Keratinocyte (primary cell): ENCODE measurements at regions not wholly inside any gene's neighbourhood (a gene's known extent, or its start where the extent isn't known, plus 50 kb on each side); places are given as distances from the start of the nearest gene placed in this dataset.

Experiments used
- DNase-seq: peaks from one replicate; pipeline ENCODE4 v3.0.0-alpha.2; 2011; ENCODE audit warnings: low read depth, missing footprints, low spot score
- FAIRE-seq: peaks from 2 replicates; lab custom pipeline; 2011; peaks lifted over from hg19 to GRCh38; lab: Jason Lieb, UNC
- H2AFZ ChIP-seq: 2 replicates; pipeline ENCODE4 v1.6.0; 2012; ENCODE audit warnings: low read length, control low read depth, inconsistent platforms; ENCODE audit not compliant: control insufficient read depth
- H3K27ac ChIP-seq: 2 replicates; pipeline ENCODE4 v1.5.1; 2011; ENCODE audit warnings: low read length; ENCODE audit not compliant: control insufficient read depth, insufficient read depth
- H3K27me3 ChIP-seq: 3 replicates; pipeline ENCODE4 v1.6.0; 2011; ENCODE audit warnings: low read length; ENCODE audit not compliant: control insufficient read depth, insufficient read depth; ENCODE audit errors: extremely low read depth
- H3K36me3 ChIP-seq, 2 experiments: 2 replicates in 1 of 2; 3 replicates in 1 of 2; pipeline ENCODE4 v1.5.1; 2011; ENCODE audit warnings: low read length in 2 of 2, mild to moderate bottlenecking in 1 of 2; ENCODE audit not compliant: control insufficient read depth in 2 of 2, insufficient read depth in 2 of 2; ENCODE audit errors: extremely low read depth in 1 of 2
- H3K4me1 ChIP-seq: 3 replicates; pipeline ENCODE4 v1.5.1; 2011; ENCODE audit warnings: low read length; ENCODE audit not compliant: control insufficient read depth, insufficient read depth; ENCODE audit errors: extremely low read depth
- H3K4me2 ChIP-seq: 3 replicates; pipeline ENCODE4 v1.6.0; 2011; ENCODE audit warnings: low read depth, low read length; ENCODE audit not compliant: control insufficient read depth, insufficient read depth; ENCODE audit errors: extremely low read depth
- H3K4me3 ChIP-seq, 3 experiments: fragments of 200-600 bp in 1 of 3; sonication (generic) in 1 of 3; 2 replicates in 2 of 3; 3 replicates in 1 of 3; pipeline ENCODE4 v1.5.1; 2011 to 2016; ENCODE audit warnings: low read length in 3 of 3, mild to moderate bottlenecking in 3 of 3, control low read depth in 2 of 3, inconsistent platforms in 1 of 3, low read depth in 1 of 3, mixed read lengths in 1 of 3, mixed run types in 1 of 3, moderate library complexity in 1 of 3; ENCODE audit not compliant: control insufficient read depth in 2 of 3, insufficient read depth in 2 of 3; ENCODE audit errors: extremely low read depth in 1 of 3
- H3K79me2 ChIP-seq: 2 replicates; pipeline ENCODE4 v1.6.0; 2012; ENCODE audit warnings: low read length; ENCODE audit not compliant: control insufficient read depth, insufficient read depth
- H3K9ac ChIP-seq: 3 replicates; pipeline ENCODE4 v1.6.0; 2011; ENCODE audit warnings: low read length; ENCODE audit not compliant: control insufficient read depth, insufficient read depth; ENCODE audit errors: extremely low read depth
- H3K9me1 ChIP-seq: 3 replicates; pipeline ENCODE4 v1.6.0; 2011; ENCODE audit warnings: low read length; ENCODE audit not compliant: control insufficient read depth, insufficient read depth; ENCODE audit errors: extremely low read depth
- H3K9me3 ChIP-seq: 2 replicates; pipeline ENCODE4 v1.5.1; 2012; ENCODE audit warnings: low read depth, low read length; ENCODE audit not compliant: control insufficient read depth
- H4K20me1 ChIP-seq: 3 replicates; pipeline ENCODE4 v1.6.0; 2011; ENCODE audit warnings: low read length; ENCODE audit not compliant: control insufficient read depth, insufficient read depth; ENCODE audit errors: extremely low read depth
- CTCF ChIP-seq, 3 experiments: IDR thresholded peaks in 1 of 3; conservative IDR thresholded peaks in 1 of 3; optimal IDR thresholded peaks in 1 of 3; 2 replicates in 2 of 3; 3 replicates in 1 of 3; pipeline versions ENCODE3 to v1.5.1; 2011; ENCODE audit warnings: low read length in 3 of 3, mild to moderate bottlenecking in 3 of 3, moderate library complexity in 2 of 3, control low read depth in 1 of 3, inconsistent platforms in 1 of 3; ENCODE audit not compliant: insufficient read depth in 2 of 3; ENCODE audit errors: extremely low read depth in 1 of 3
- EZH2 ChIP-seq: IDR thresholded peaks from one replicate; pipeline ENCODE4 v1.6.1; 2012; ENCODE audit warnings: inconsistent platforms, mild to moderate bottlenecking, low read length, moderate library complexity
- dilution Hi-C: fragments of 300-500 bp; cut with MboI; formaldehyde crosslinking; loops from one replicate; pipeline ENCODE4 v1.7.0; 2020; ENCODE audit warnings: low sequenced_read_pairs; ENCODE audit not compliant: extremely low pct_ligation_motif_present

GRCh38 chrX:79524642-79525041 lies 157.5 kb upstream of the ITM2A start:
- no peak for DNase-seq
- H3K9ac ChIP-seq: no peak overlapping the region
- no peaks in the 10 kb centered on the region for H3K36me3 ChIP-seq
- H3K27ac ChIP-seq: no peak overlapping the region
- H3K79me2 ChIP-seq: no peaks in the 10 kb centered on the region
- TF ChIP-seq CTCF (optimal IDR thresholded peaks at IDR 0.05 in 1 of 3, IDR thresholded peaks at IDR 0.05 in 1 of 3, conservative IDR thresholded peaks at IDR 0.05 in 1 of 3; ENCODE audit: extremely low read depth in 1 of 3, insufficient read depth in 2 of 3, low read length in 3 of 3) (peak; percentile 22 to 60 (median 42)), EZH2 (no peak)
- no peaks in the 10 kb centered on the region for H4K20me1 ChIP-seq
- no peaks in the 10 kb centered on the region for H3K4me1 ChIP-seq
- no peaks in the 10 kb centered on the region for H3K27me3 ChIP-seq
- no peak overlapping the region for H2AFZ ChIP-seq
- no peaks in the 10 kb centered on the region for H3K9me1 ChIP-seq
- dilution Hi-C loops: no loop called here
- no peak overlapping the region for H3K4me3 ChIP-seq
- no peak for FAIRE-seq
- H3K9me3 ChIP-seq: no peaks in the 10 kb centered on the region
- no peak overlapping the region for H3K4me2 ChIP-seq

DNA sequence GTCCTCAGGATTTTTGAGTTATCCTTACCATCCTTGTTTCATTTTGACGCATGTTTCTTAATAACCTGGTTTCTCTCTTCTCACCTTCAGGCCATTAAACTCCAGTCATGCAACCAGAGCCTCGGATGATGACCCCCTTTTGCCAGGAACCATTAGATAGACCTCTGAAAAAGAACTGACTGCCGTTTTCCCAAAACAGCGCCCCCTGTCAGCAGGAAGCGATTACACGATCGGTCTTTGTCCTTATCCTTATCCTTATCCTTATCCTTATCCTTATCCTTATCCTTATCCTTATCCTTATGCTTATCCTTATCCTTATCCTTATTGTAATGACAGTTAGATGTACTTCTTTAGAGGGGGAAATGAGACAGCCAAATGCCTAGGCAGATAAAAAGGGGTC lies 148.4 kb upstream of the ITM2A start:
- no peaks in the 10 kb centered on the region for H3K4me1 ChIP-seq
- H3K79me2 ChIP-seq: no peaks in the 10 kb centered on the region

More for the DNA sequence above, 148.4 kb upstream of the ITM2A start:
- Histone ChIP-seq H3K9me1 (no peaks in the 10 kb centered on the region), H3K36me3 (no peaks in the 10 kb centered on the region), H3K4me3 (no peak overlapping the region), H3K9ac (no peak overlapping the region), H3K4me2 (no peak overlapping the region), H3K27me3 (no peaks in the 10 kb centered on the region), H4K20me1 (no peaks in the 10 kb centered on the region), H3K9me3 (no peaks in the 10 kb centered on the region), H3K27ac (no peak overlapping the region), H2AFZ (no peak overlapping the region)
- dilution Hi-C loops: no loop called here
- FAIRE-seq (no peak), DNase-seq (no peak)
- TF ChIP-seq EZH2 (no peak), CTCF (optimal IDR thresholded peaks at IDR 0.05 in 1 of 3, IDR thresholded peaks at IDR 0.05 in 1 of 3, conservative IDR thresholded peaks at IDR 0.05 in 1 of 3; ENCODE audit: extremely low read depth in 1 of 3, insufficient read depth in 2 of 3, low read length in 3 of 3) (no peak)
